Psoas muscle (tissue), 7 donors: ENCODE measurements at regions not wholly inside any gene's neighbourhood (a gene's known extent, or its start where the extent isn't known, plus 50 kb on each side); places are given as distances from the start of the nearest gene placed in this dataset.
"Not testable (repeated sequence)": the region's sequence is repeated elsewhere in the genome, so short reads cannot be mapped to it uniquely, and the experiment has no call there.

ENCODE experiments used
- ATAC-seq, 4 donors: fragments of 200-7000 bp; cut with Tn5 transposase; one replicate each; pipeline ENCODE4 v1.9.1; 2020; ENCODE audit warnings: moderate library complexity in 3 of 4, mild to moderate bottlenecking in 2 of 4
- DNase-seq, 2 donors: peaks; one replicate each; pipeline ENCODE4 v3.0.0-alpha.2; 2020
- H3K27ac ChIP-seq: fragments of 200-600 bp; one replicate; pipeline ENCODE4 v1.8.0; 2022
- H3K27me3 ChIP-seq, 3 donors: fragments of 200-600 bp in 1 of 3; one replicate each; pipeline versions ENCODE4 v1.6.1 to v1.8.0; 2013 to 2022; ENCODE audit warnings: low read length in 2 of 3, mild to moderate bottlenecking in 2 of 3, moderate library complexity in 1 of 3; ENCODE audit not compliant: insufficient read depth in 3 of 3
- H3K36me3 ChIP-seq, 2 donors: fragments of 200-600 bp in 1 of 2; one replicate each; pipeline versions ENCODE4 v1.6.1 to v1.8.0; 2013 to 2022; ENCODE audit warnings: low read depth in 1 of 2, mild to moderate bottlenecking in 1 of 2, moderate library complexity in 1 of 2; ENCODE audit not compliant: insufficient read depth in 1 of 2
- H3K4me1 ChIP-seq: fragments of 200-600 bp; one replicate; pipeline ENCODE4 v1.8.0; 2022
- H3K4me3 ChIP-seq: fragments of 200-600 bp; one replicate; pipeline ENCODE4 v1.8.0; 2022; ENCODE audit warnings: mild to moderate bottlenecking
- H3K9me3 ChIP-seq: fragments of 200-600 bp; one replicate; pipeline ENCODE4 v1.8.0; 2022
- CTCF ChIP-seq: fragments of 200-600 bp; IDR thresholded peaks from one replicate; pipeline ENCODE4 v1.8.0; 2022; ENCODE audit warnings: antibody characterized with exemption
- WGBS, 3 donors: extraction: QIAGEN DNeasy Blood & Tissue Kit; methylation state at CpG; one replicate each; pipeline versions ENCODE4 v1.1.6 to v1.1.7; 2013; 5-methylcytosine and 5-hydroxymethylcytosine counted together
- intact Hi-C, 2 donors: fragments of 100-400 bp; cut with DNase I; formaldehyde crosslinking; loops; one replicate each; pipeline versions ENCODE4 v1.11.0 to v1.14.2; 2022
- donor health status: healthy with polysubstance abuse.
- donor health status: DM: no; HTN: no; CAD: no; lungs with moderate emphysema.
- donor health status: Bipolar disorder and iron deficiency.
- donor health status: healthy.
- donor health status: DM: yes; HTN: yes; CAD: no.
- donor health status: DM: no; HTN: no; CAD: no.
- donor health status: DM: yes; HTN: yes; CAD: no.

- intact Hi-C loops, result loop anchor here (5.0 to 10.0 kb wide), 4 partner anchors 212 to 692 kb away; partner anchors contain the start of gene TBX15 (in 2 of the 2)
- no peak overlapping the region for H3K4me3 ChIP-seq
- ATAC-seq (peak; percentile 23 to 46 (median 34)), DNase-seq (peak in 1 of 2 donors; percentile 53)
- TF ChIP-seq CTCF, result no peak
- no peaks in the 10 kb centered on the region for H3K27me3 ChIP-seq
- H3K36me3 ChIP-seq, result no peaks in the 10 kb centered on the region
- H3K27ac ChIP-seq, result peak overlapping the region; percentile 88
- H3K9me3 ChIP-seq, result no peaks in the 10 kb centered on the region
- H3K4me1 ChIP-seq, result peaks cover 82% of the 10 kb centered on the region
- WGBS, 3 donors, result 21 to 26% (median 21%) methylated on average over 6 of the region's 6 CpGs
Measured at GRCh38 chr1:118294875-118295642, 110.0 kb upstream of the SPAG17 start.

GRCh38 chr1:118291661-118292060 is 106.6 kb upstream of the SPAG17 start:
- TF ChIP-seq CTCF, result no peak
- intact Hi-C loops, result loop anchor here (5.0 to 10.0 kb wide), 3 partner anchors 653 to 696 kb away; partner anchors contain the start of gene TBX15 (in 2 of the 2)
- ATAC-seq (peak; percentile 21 to 71 (median 62)), DNase-seq (peak; percentile 50 to 86)
- H3K4me3 ChIP-seq, result peak overlapping the region; percentile 27
- H3K9me3 ChIP-seq, result no peaks in the 10 kb centered on the region
- no peaks in the 10 kb centered on the region for H3K36me3 ChIP-seq
- H3K27me3 ChIP-seq, result no peaks in the 10 kb centered on the region
- H3K4me1 ChIP-seq, result peaks cover 64% of the 10 kb centered on the region
- peak overlapping the region; percentile 90 for H3K27ac ChIP-seq
- 25 to 34% (median 26%) methylated on average over 6 of the region's 6 CpGs for WGBS, 3 donors

- no peaks in the 10 kb centered on the region for H3K36me3 ChIP-seq
- no peak overlapping the region for H3K4me3 ChIP-seq
- peak overlapping the region; percentile 90 for H3K27ac ChIP-seq
- H3K27me3 ChIP-seq, result no peaks in the 10 kb centered on the region
- WGBS, 3 donors, result 26 to 49% (median 31%) methylated on average over 6 of the region's 6 CpGs
- H3K4me1 ChIP-seq, result peaks cover 54% of the 10 kb centered on the region
- no peaks in the 10 kb centered on the region for H3K9me3 ChIP-seq
- no peak for TF ChIP-seq CTCF
- DNase-seq (peak; percentile 53 to 78), ATAC-seq (peak; percentile 84 to 92 (median 86))
- intact Hi-C loops, result loop anchor here (5.0 to 10.0 kb wide), 3 partner anchors 654 to 697 kb away; partner anchors contain the start of gene TBX15 (in 2 of the 2)
Measured at GRCh38 chr1:118290571-118290970, 105.5 kb upstream of the SPAG17 start.

- intact Hi-C loops, result loop anchor here (5.0 to 10.0 kb wide), 3 partner anchors 655 to 697 kb away; partner anchors contain the start of gene TBX15 (in 2 of the 2)
- peaks cover 49% of the 10 kb centered on the region for H3K4me1 ChIP-seq
- H3K4me3 ChIP-seq, result no peak overlapping the region
- no peaks in the 10 kb centered on the region for H3K36me3 ChIP-seq
- WGBS, 3 donors, result 29 to 43% (median 30%) methylated on average over 4 of the region's 4 CpGs
- peak overlapping the region; percentile 90 for H3K27ac ChIP-seq
- TF ChIP-seq CTCF, result no peak
- ATAC-seq, result peak; percentile 74 to 79 (median 76)
- no peaks in the 10 kb centered on the region for H3K27me3 ChIP-seq
- no peaks in the 10 kb centered on the region for H3K9me3 ChIP-seq
- peak; percentile 69 to 90 for DNase-seq
Measured at GRCh38 chr1:118290046-118290445, 105.0 kb upstream of the SPAG17 start.

- ATAC-seq, result peak in 2 of 4 donors; percentile 54 to 69
- H3K27me3 ChIP-seq, H3K9me3 ChIP-seq, intact Hi-C loops, H3K27ac ChIP-seq, DNase-seq, H3K4me3 ChIP-seq, H3K36me3 ChIP-seq, H3K4me1 ChIP-seq: not testable (repeated sequence)
- WGBS, 3 donors, result 52 to 70% (median 63%) methylated on average over 10 of the region's 10 CpGs
Measured at GRCh38 chr1:118280656-118281055, 95.6 kb upstream of the SPAG17 start.
